ENCODE measurements at regions not wholly inside any gene's neighbourhood (a gene's known extent, or its start where the extent isn't known, plus 50 kb on each side); places are given as distances from the start of the nearest gene placed in this dataset.

GRCh38 chr5:168019143-168019542 is 272.3 kb upstream of the WWC1 start:
- H3K27me3 ChIP-seq (ENCODE audit: control insufficient read depth, insufficient read depth, low read length), result peaks cover 3% of the 10 kb centered on the region
- H3K9me3 ChIP-seq (ENCODE audit: control insufficient read depth, low read length), result no peaks in the 10 kb centered on the region
- H3K9ac ChIP-seq (ENCODE audit: low read length), result no peak overlapping the region
- H3K36me3 ChIP-seq (ENCODE audit: control insufficient read depth, insufficient read depth, low read length), result no peaks in the 10 kb centered on the region
- no peaks in the 10 kb centered on the region for H3K4me1 ChIP-seq (ENCODE audit: control insufficient read depth, insufficient read depth, low read length)
- no peak overlapping the region for H3K4me3 ChIP-seq (ENCODE audit: low read length)

- Histone ChIP-seq H3K36me3 (ENCODE audit: control insufficient read depth, insufficient read depth, low read length) (no peaks in the 10 kb centered on the region), H3K4me1 (ENCODE audit: control insufficient read depth, insufficient read depth, low read length) (no peaks in the 10 kb centered on the region), H3K9me3 (ENCODE audit: control insufficient read depth, low read length) (no peaks in the 10 kb centered on the region), H3K27me3 (ENCODE audit: control insufficient read depth, insufficient read depth, low read length) (peaks cover 3% of the 10 kb centered on the region), H3K4me3 (ENCODE audit: low read length) (no peak overlapping the region), H3K9ac (ENCODE audit: low read length) (no peak overlapping the region)
Observed at GRCh38 chr5:168020542-168021294, 270.7 kb upstream of the WWC1 start.

- Histone ChIP-seq H3K36me3 (ENCODE audit: control insufficient read depth, insufficient read depth, low read length) (no peaks in the 10 kb centered on the region), H3K27me3 (ENCODE audit: control insufficient read depth, insufficient read depth, low read length) (peaks cover 3% of the 10 kb centered on the region), H3K9me3 (ENCODE audit: control insufficient read depth, low read length) (no peaks in the 10 kb centered on the region), H3K9ac (ENCODE audit: low read length) (no peak overlapping the region), H3K4me3 (ENCODE audit: low read length) (no peak overlapping the region), H3K4me1 (ENCODE audit: control insufficient read depth, insufficient read depth, low read length) (no peaks in the 10 kb centered on the region)
Observed at GRCh38 chr5:168022446-168023169, 268.8 kb upstream of the WWC1 start.

- no peaks in the 10 kb centered on the region for H3K36me3 ChIP-seq (ENCODE audit: control insufficient read depth, insufficient read depth, low read length)
- H3K9ac ChIP-seq (ENCODE audit: low read length), result no peak overlapping the region
- H3K4me3 ChIP-seq (ENCODE audit: low read length), result no peak overlapping the region
- H3K27me3 ChIP-seq (ENCODE audit: control insufficient read depth, insufficient read depth, low read length), result peaks cover 3% of the 10 kb centered on the region
- no peaks in the 10 kb centered on the region for H3K9me3 ChIP-seq (ENCODE audit: control insufficient read depth, low read length)
- H3K4me1 ChIP-seq (ENCODE audit: control insufficient read depth, insufficient read depth, low read length), result no peaks in the 10 kb centered on the region
Observed at GRCh38 chr5:168023191-168023590, 268.3 kb upstream of the WWC1 start.

GRCh38 chr5:168024306-168024705 is 267.1 kb upstream of the WWC1 start:
- Histone ChIP-seq H3K36me3 (ENCODE audit: control insufficient read depth, insufficient read depth, low read length) (no peaks in the 10 kb centered on the region), H3K9ac (ENCODE audit: low read length) (no peak overlapping the region), H3K9me3 (ENCODE audit: control insufficient read depth, low read length) (no peaks in the 10 kb centered on the region), H3K27me3 (ENCODE audit: control insufficient read depth, insufficient read depth, low read length) (peaks cover 3% of the 10 kb centered on the region), H3K4me1 (ENCODE audit: control insufficient read depth, insufficient read depth, low read length) (no peaks in the 10 kb centered on the region), H3K4me3 (ENCODE audit: low read length) (no peak overlapping the region)

- H3K4me3 ChIP-seq (ENCODE audit: low read length), result no peak overlapping the region
- no peaks in the 10 kb centered on the region for H3K4me1 ChIP-seq (ENCODE audit: control insufficient read depth, insufficient read depth, low read length)
- H3K27me3 ChIP-seq (ENCODE audit: control insufficient read depth, insufficient read depth, low read length), result no peaks in the 10 kb centered on the region
- H3K9me3 ChIP-seq (ENCODE audit: control insufficient read depth, low read length), result no peaks in the 10 kb centered on the region
- no peak overlapping the region for H3K9ac ChIP-seq (ENCODE audit: low read length)
- H3K36me3 ChIP-seq (ENCODE audit: control insufficient read depth, insufficient read depth, low read length), result no peaks in the 10 kb centered on the region
Observed at GRCh38 chr5:168027007-168027406, 264.4 kb upstream of the WWC1 start.

GRCh38 chr5:168030912-168031311 is 260.5 kb upstream of the WWC1 start:
- no peak overlapping the region for H3K4me3 ChIP-seq (ENCODE audit: low read length)
- no peaks in the 10 kb centered on the region for H3K4me1 ChIP-seq (ENCODE audit: control insufficient read depth, insufficient read depth, low read length)
- no peaks in the 10 kb centered on the region for H3K36me3 ChIP-seq (ENCODE audit: control insufficient read depth, insufficient read depth, low read length)
- no peaks in the 10 kb centered on the region for H3K9me3 ChIP-seq (ENCODE audit: control insufficient read depth, low read length)
- H3K27me3 ChIP-seq (ENCODE audit: control insufficient read depth, insufficient read depth, low read length), result no peaks in the 10 kb centered on the region
- H3K9ac ChIP-seq (ENCODE audit: low read length), result no peak overlapping the region

- no peak overlapping the region for H3K9ac ChIP-seq (ENCODE audit: low read length)
- no peak overlapping the region for H3K4me3 ChIP-seq (ENCODE audit: low read length)
- no peaks in the 10 kb centered on the region for H3K9me3 ChIP-seq (ENCODE audit: control insufficient read depth, low read length)
- H3K4me1 ChIP-seq (ENCODE audit: control insufficient read depth, insufficient read depth, low read length), result no peaks in the 10 kb centered on the region
- H3K27me3 ChIP-seq (ENCODE audit: control insufficient read depth, insufficient read depth, low read length), result no peaks in the 10 kb centered on the region
- H3K36me3 ChIP-seq (ENCODE audit: control insufficient read depth, insufficient read depth, low read length), result no peaks in the 10 kb centered on the region
Observed at GRCh38 chr5:168031614-168032013, 259.8 kb upstream of the WWC1 start.

- Histone ChIP-seq H3K27me3 (ENCODE audit: control insufficient read depth, insufficient read depth, low read length) (peaks cover 10% of the 10 kb centered on the region), H3K36me3 (ENCODE audit: control insufficient read depth, insufficient read depth, low read length) (no peaks in the 10 kb centered on the region), H3K4me3 (ENCODE audit: low read length) (no peak overlapping the region), H3K4me1 (ENCODE audit: control insufficient read depth, insufficient read depth, low read length) (no peaks in the 10 kb centered on the region), H3K9me3 (ENCODE audit: control insufficient read depth, low read length) (no peaks in the 10 kb centered on the region), H3K9ac (ENCODE audit: low read length) (no peak overlapping the region)
Observed at GRCh38 chr5:168039039-168039438, 252.4 kb upstream of the WWC1 start.

GRCh38 chr5:168039566-168040248 is 251.7 kb upstream of the WWC1 start:
- Histone ChIP-seq H3K27me3 (ENCODE audit: control insufficient read depth, insufficient read depth, low read length) (peaks cover 10% of the 10 kb centered on the region), H3K4me1 (ENCODE audit: control insufficient read depth, insufficient read depth, low read length) (no peaks in the 10 kb centered on the region), H3K9ac (ENCODE audit: low read length) (no peak overlapping the region), H3K36me3 (ENCODE audit: control insufficient read depth, insufficient read depth, low read length) (no peaks in the 10 kb centered on the region), H3K4me3 (ENCODE audit: low read length) (no peak overlapping the region), H3K9me3 (ENCODE audit: control insufficient read depth, low read length) (no peaks in the 10 kb centered on the region)

- Histone ChIP-seq H3K4me1 (ENCODE audit: control insufficient read depth, insufficient read depth, low read length) (no peaks in the 10 kb centered on the region), H3K4me3 (ENCODE audit: low read length) (no peak overlapping the region), H3K9me3 (ENCODE audit: control insufficient read depth, low read length) (no peaks in the 10 kb centered on the region), H3K27me3 (ENCODE audit: control insufficient read depth, insufficient read depth, low read length) (peaks cover 10% of the 10 kb centered on the region), H3K36me3 (ENCODE audit: control insufficient read depth, insufficient read depth, low read length) (no peaks in the 10 kb centered on the region), H3K9ac (ENCODE audit: low read length) (no peak overlapping the region)
Observed at GRCh38 chr5:168041583-168041982, 249.9 kb upstream of the WWC1 start.

Data from mucosa of stomach (tissue), 1 donor.